ENCODE measurements at regions not wholly inside any gene's neighbourhood (a gene's known extent, or its start where the extent isn't known, plus 50 kb on each side); places are given as distances from the start of the nearest gene placed in this dataset.

- TF ChIP-seq ZFP30 (CRISPR knock-in tag; IDR thresholded peaks at IDR 0.05) (no peak), CREB5 (CRISPR knock-in tag; IDR thresholded peaks at IDR 0.05; ENCODE audit: low read depth) (no peak), BACH2 (CRISPR knock-in tag; IDR thresholded peaks at IDR 0.05; ENCODE audit: borderline replicate concordance) (no peak), PATZ1 (CRISPR knock-in tag; IDR thresholded peaks at IDR 0.05; ENCODE audit: borderline replicate concordance) (no peak), SNAI2 (CRISPR knock-in tag; IDR thresholded peaks at IDR 0.05) (no peak), ZNF565 (CRISPR knock-in tag; conservative IDR thresholded peaks at IDR 0.05; ENCODE audit: low read depth) (no peak), PPARA (CRISPR knock-in tag; IDR thresholded peaks at IDR 0.05; ENCODE audit: borderline replicate concordance) (no peak), RARB (CRISPR knock-in tag; IDR thresholded peaks at IDR 0.05) (no peak), ESRRG (CRISPR knock-in tag; IDR thresholded peaks at IDR 0.05) (no peak), CSRNP3 (CRISPR knock-in tag; IDR thresholded peaks at IDR 0.05) (no peak), CSDC2 (CRISPR knock-in tag; IDR thresholded peaks at IDR 0.05) (no peak), ZC3H10 (CRISPR knock-in tag; IDR thresholded peaks at IDR 0.05) (no peak), TOX (CRISPR knock-in tag; IDR thresholded peaks at IDR 0.05; ENCODE audit: borderline replicate concordance) (no peak), ISL1 (CRISPR knock-in tag; IDR thresholded peaks at IDR 0.05) (no peak), ZNF70 (CRISPR knock-in tag; IDR thresholded peaks at IDR 0.05) (no peak)
- no peak for ATAC-seq
Observed at GRCh38 chr6:15039136-15039535, 206.7 kb upstream of the JARID2 start.

- ATAC-seq: no peak
- no peak for TF ChIP-seq TCF4 (CRISPR knock-in tag; IDR thresholded peaks at IDR 0.05; ENCODE audit: borderline replicate concordance)
Observed at GRCh38 chr6:15042938-15043337, 202.9 kb upstream of the JARID2 start.

GRCh38 chr6:15044146-15044882 is 201.6 kb upstream of the JARID2 start:
- ATAC-seq: no peak
- no peak for TF ChIP-seq ZFP30 (CRISPR knock-in tag; IDR thresholded peaks at IDR 0.05)
- TF ChIP-seq TCF4 (CRISPR knock-in tag; IDR thresholded peaks at IDR 0.05; ENCODE audit: borderline replicate concordance): no peak
- TF ChIP-seq ARNTL (CRISPR knock-in tag; IDR thresholded peaks at IDR 0.05; ENCODE audit: borderline replicate concordance, low read depth): no peak
- TF ChIP-seq PATZ1 (CRISPR knock-in tag; IDR thresholded peaks at IDR 0.05; ENCODE audit: borderline replicate concordance): no peak
- no peak for TF ChIP-seq ZFP3 (CRISPR knock-in tag; IDR thresholded peaks at IDR 0.05)
- TF ChIP-seq ESRRG (CRISPR knock-in tag; IDR thresholded peaks at IDR 0.05): no peak
- TF ChIP-seq TOX (CRISPR knock-in tag; IDR thresholded peaks at IDR 0.05; ENCODE audit: borderline replicate concordance): no peak
- no peak for TF ChIP-seq SNAI2 (CRISPR knock-in tag; IDR thresholded peaks at IDR 0.05)
- TF ChIP-seq RARB (CRISPR knock-in tag; IDR thresholded peaks at IDR 0.05): no peak

- TF ChIP-seq ZNF8 (CRISPR knock-in tag; IDR thresholded peaks at IDR 0.05) (no peak), CREB5 (CRISPR knock-in tag; IDR thresholded peaks at IDR 0.05; ENCODE audit: low read depth) (no peak), ZNF565 (CRISPR knock-in tag; conservative IDR thresholded peaks at IDR 0.05; ENCODE audit: low read depth) (no peak), PPARA (CRISPR knock-in tag; IDR thresholded peaks at IDR 0.05; ENCODE audit: borderline replicate concordance) (no peak), ESRRG (CRISPR knock-in tag; IDR thresholded peaks at IDR 0.05) (no peak), GLIS3 (CRISPR knock-in tag; IDR thresholded peaks at IDR 0.05) (no peak), ZNF70 (CRISPR knock-in tag; IDR thresholded peaks at IDR 0.05) (no peak)
- ATAC-seq: no peak
Observed at GRCh38 chr6:15044948-15045347, 200.9 kb upstream of the JARID2 start.
